ENCODE measurements at regions not wholly inside any gene's neighbourhood (a gene's known extent, or its start where the extent isn't known, plus 50 kb on each side); places are given as distances from the start of the nearest gene placed in this dataset.
"Not testable (repeated sequence)": the region's sequence is repeated elsewhere in the genome, so short reads cannot be mapped to it uniquely, and the experiment has no call there.

GRCh38 chr9:96062031-96062430, 186.5 kb downstream of the ERCC6L2 start:
- DNase-seq, result no peak

- DNase-seq, result no peak
Measured at GRCh38 chr9:96061293-96061987, 185.9 kb downstream of the ERCC6L2 start.

DNA sequence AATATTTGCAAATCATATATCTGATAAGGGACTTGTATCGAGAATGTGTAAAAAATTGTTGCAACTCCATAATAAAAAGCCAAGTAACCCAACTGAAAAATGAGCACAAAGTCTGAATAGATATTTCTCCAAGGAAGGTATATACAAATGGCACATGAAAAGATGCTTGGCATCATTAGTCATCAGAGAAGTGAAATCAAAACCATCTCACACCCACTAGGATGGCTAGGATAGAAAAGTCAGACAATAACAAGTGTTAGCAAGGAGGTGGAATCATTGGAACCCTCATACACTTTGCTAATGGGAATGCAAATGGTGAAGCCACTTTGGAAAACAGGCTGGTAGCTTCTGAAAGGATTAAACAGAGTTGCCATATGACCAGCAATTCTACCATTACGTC, 182.7 kb downstream of the ERCC6L2 start:
- DNase-seq, result no peak

DNA sequence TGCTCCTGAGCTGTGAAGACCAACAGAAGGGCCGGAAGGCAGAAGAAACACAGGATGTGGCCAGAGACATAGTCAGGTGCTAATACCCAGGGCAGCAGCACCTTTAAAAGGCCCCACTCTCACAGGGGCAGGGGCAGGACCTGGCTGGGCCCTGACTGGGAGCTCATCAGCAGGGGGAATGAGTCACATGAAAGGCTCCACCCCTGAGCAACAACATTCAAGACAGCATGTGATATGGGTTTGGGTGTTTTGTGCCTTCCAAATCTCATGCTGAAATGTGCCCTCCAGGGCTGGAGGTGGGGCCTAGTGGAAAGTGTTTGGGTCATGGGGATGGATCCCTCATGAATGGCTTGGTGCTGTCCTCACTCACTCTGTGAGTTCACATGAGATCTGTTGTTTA, 181.7 kb downstream of the ERCC6L2 start:
- DNase-seq, result no peak

- DNase-seq, result no peak
Measured at GRCh38 chr9:96056226-96056625, 180.7 kb downstream of the ERCC6L2 start.

- not testable (repeated sequence) for DNase-seq
Measured at GRCh38 chr9:96054248-96054647, 178.8 kb downstream of the ERCC6L2 start.

DNA sequence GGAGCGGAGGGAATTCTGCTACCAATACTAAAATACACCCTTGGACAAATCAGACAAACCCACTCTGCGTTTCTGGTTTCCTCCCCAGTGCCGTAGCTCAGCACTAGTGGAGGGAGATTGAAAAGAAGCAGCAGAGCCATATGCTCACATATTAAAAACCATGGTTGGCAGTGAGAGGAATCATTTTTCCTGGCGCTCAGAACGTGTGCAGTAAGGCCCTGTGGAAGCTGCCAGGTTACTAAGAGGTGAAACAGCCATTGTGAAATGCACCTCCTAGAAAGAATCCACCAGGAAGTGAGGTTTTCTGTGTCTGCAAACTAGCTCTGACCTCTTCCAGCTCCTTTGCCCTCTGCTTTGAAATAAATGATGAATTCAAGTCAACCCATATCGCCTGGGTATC, 177.2 kb downstream of the ERCC6L2 start:
- DNase-seq, result no peak

- no peak for DNase-seq
Measured at GRCh38 chr9:96051423-96051822, 175.9 kb downstream of the ERCC6L2 start.

- DNase-seq, result no peak
Measured at GRCh38 chr9:96050861-96051155, 175.3 kb downstream of the ERCC6L2 start.

GRCh38 chr9:96050048-96050860, 174.8 kb downstream of the ERCC6L2 start:
- no peak for DNase-seq

- no peak for DNase-seq
Measured at GRCh38 chr9:96048956-96049831, 173.7 kb downstream of the ERCC6L2 start.

DNA sequence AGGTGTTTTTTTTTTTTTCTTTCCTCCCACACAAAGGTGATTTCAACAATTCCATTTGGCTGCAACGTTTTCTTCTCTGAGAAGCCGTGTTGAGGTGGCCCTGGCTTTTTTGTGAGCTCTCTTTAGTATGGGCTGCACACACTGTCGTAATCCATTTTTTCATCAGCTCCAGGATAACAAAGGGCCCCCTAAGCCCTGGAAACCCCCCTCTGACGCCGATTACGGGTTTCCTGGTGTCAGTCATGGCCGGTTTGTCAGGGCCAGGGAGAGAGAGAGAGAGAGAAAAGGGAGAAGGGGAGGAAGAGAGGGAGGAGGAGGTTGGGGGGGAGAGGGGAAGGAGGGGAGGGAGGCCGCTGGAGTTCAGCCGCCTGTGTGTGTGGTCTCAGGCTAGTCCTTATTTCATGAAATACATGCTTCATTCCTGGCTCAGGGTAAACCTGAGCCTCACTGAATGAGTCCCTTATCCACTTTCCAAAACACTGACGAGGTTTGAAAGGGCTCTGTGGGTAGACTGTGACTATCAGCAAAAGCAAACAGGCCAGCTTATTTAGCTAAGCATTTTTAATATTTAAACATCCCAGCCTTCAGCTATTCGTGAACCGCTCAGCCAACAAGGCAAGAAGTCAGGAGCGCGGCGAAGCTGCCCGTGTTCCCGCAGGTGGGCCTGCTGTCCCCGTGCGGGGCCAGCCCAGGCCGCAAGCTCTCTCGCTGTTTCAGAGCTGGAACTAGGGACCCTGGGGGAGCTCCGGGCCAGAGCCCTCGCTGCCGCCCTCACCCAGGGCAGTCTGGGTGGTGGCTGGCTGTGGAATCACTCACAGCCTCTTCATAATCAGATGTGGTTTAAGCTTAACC, 172.8 kb downstream of the ERCC6L2 start:
- DNase-seq, result no peak

- no peak for DNase-seq
Measured at GRCh38 chr9:96047741-96048103, 172.2 kb downstream of the ERCC6L2 start.

DNA sequence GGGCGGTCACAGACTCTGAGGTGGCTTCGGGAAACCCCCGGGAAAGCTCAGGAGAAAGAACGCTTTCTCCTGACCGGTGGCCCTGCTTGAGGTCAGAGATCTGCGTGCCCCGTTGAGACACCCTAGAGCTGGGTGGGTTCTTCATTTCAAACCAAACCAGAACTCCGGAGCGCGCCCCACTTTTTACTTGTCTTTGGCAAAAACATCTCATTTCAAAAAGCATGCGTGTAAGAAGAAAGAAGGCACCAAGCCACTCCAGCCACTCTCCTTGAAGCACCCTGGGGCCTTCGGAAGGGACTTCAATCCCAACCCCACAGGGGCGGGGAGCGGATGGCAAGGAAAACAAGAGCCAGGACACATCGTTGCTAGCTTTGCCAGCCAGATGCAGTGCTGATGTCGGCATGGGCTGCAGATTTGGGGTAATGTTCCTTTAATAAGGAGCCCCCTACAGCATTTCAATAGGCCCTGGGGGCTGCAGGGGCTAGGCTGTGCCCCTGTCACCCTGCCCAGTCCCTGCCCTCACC, 171.7 kb downstream of the ERCC6L2 start:
- DNase-seq, result no peak

GRCh38 chr9:96045811-96046210, 170.3 kb downstream of the ERCC6L2 start:
- no peak for DNase-seq

DNA sequence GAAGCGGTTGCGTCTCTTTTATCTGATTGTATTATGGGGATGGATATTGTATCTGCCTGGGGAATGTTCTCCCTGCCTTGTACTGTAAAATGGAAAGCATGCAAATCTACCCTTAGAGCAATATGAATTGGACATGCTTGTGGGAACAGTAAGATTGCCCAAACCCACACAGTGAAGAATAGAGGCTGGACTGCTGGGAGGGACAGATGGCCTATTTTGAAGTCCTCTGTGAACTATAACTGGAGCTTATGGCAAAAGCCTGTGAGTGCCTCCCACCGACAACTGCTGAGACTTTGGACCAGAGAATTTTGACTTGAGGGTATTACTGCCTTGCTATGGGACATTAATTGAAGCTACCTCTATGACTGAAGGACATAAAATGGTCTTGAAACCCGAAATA, 168.9 kb downstream of the ERCC6L2 start:
- no peak for DNase-seq

DNA sequence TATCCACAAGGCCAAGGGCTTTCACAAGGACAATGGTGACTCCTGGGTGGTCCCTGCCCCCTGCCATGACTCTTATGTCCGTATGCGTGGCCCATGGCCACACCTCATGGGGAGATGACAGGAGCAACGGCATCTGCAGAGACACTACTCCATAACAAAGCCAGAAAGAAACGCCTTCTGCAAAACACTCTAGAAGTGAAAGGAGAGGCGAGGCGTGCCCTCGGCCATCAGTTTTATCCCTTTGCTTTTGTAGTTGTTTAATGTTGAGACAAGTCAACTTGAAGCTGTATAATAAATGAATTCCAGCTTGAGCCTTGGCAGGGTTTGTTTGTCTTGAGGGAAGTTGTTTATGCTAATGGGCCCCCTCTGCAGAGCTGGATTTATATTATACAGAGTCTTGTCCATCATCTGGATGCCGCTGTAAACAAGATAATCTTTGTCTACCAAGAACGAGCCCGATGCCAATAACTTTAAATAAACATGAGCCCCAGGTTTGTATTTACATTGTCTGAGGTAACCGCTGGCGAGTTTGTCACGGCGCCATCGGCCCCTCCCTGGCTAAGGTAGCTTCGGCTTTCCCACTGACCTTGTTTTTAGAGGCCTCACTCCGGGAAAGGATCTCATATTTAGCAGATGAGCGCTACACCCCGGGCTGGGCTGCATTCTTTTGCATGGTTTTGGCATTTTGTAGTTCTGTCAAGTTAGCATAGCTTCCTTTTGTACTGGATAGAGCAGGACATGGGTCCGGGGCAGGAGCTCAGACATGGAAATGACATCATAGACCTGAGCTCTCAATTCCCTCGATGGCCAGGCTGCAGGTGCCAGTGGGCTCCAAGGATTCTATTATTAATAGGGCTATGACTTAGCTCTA, 165.3 kb downstream of the ERCC6L2 start:
- no peak for DNase-seq

GRCh38 chr9:96038914-96039313, 163.4 kb downstream of the ERCC6L2 start:
- DNase-seq, result no peak

GRCh38 chr9:96038271-96038670, 162.8 kb downstream of the ERCC6L2 start:
- no peak for DNase-seq

- DNase-seq, result no peak
Measured at GRCh38 chr9:96034553-96035122, 159.1 kb downstream of the ERCC6L2 start.

DNA sequence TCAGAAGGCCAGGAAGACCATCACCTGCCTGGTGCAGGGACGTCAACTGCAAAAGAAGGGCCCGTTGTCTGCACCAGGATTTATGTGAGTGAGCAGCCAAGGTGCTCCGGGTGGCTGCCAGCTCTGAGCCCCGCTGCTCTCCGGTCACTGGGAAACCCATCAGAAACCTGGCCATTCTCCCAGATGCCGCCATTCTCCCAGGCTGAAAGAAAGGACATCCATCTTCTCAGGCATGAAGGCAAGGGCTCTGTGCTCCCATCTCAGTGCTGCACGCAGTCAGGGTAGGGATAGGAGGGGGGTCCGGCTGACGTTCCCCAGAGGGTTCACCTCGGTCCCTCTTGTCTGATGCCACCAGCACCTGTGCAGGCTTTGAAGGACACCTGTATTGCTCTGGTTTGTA, 158.4 kb downstream of the ERCC6L2 start:
- DNase-seq, result no peak

Measured in NCI-H446 treated with DMSO at 0.1 percent for 48 hours (cell line).